ENCODE measurements at regions not wholly inside any gene's neighbourhood (a gene's known extent, or its start where the extent isn't known, plus 50 kb on each side); places are given as distances from the start of the nearest gene placed in this dataset.

- TF ChIP-seq, protein P1, sequence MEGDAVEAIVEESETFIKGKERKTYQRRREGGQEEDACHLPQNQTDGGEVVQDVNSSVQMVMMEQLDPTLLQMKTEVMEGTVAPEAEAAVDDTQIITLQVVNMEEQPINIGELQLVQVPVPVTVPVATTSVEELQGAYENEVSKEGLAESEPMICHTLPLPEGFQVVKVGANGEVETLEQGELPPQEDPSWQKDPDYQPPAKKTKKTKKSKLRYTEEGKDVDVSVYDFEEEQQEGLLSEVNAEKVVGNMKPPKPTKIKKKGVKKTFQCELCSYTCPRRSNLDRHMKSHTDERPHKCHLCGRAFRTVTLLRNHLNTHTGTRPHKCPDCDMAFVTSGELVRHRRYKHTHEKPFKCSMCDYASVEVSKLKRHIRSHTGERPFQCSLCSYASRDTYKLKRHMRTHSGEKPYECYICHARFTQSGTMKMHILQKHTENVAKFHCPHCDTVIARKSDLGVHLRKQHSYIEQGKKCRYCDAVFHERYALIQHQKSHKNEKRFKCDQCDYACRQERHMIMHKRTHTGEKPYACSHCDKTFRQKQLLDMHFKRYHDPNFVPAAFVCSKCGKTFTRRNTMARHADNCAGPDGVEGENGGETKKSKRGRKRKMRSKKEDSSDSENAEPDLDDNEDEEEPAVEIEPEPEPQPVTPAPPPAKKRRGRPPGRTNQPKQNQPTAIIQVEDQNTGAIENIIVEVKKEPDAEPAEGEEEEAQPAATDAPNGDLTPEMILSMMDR (IDR thresholded peaks at IDR 0.05), result no peak
- no peak for TF ChIP-seq EP300 (IDR thresholded peaks at IDR 0.05)
- TF ChIP-seq POLR2A (IDR thresholded peaks at IDR 0.05), result no peak
These were observed 403.2 kb upstream of the AZI2 start for GRCh38 chr3:28751864-28752263.
